HAP-1 (cell line): ENCODE measurements at regions not wholly inside any gene's neighbourhood (a gene's known extent, or its start where the extent isn't known, plus 50 kb on each side); places are given as distances from the start of the nearest gene placed in this dataset.

Experiments
- DNase-seq, 2 experiments: peaks; one replicate each; pipeline ENCODE4 v3.0.0-alpha.2; 2016 to 2020; ENCODE audit warnings: low spot score in 2 of 2
- H3K27me3 ChIP-seq: fragments of 250-450 bp; sonication (Bioruptor Pico); 2 replicates; pipeline ENCODE4 v1.5.1; 2020; ENCODE audit warnings: low read depth, mild to moderate bottlenecking, moderate library complexity
- H3K36me3 ChIP-seq: fragments of 250-450 bp; sonication (Bioruptor Pico); replicated peaks from 2 replicates; pipeline ENCODE4 v1.5.1; 2020; ENCODE audit warnings: mild to moderate bottlenecking
- H3K4me1 ChIP-seq: fragments of 250-450 bp; sonication (Bioruptor Pico); 2 replicates; pipeline ENCODE4 v1.5.1; 2020; ENCODE audit warnings: mild to moderate bottlenecking
- H3K4me3 ChIP-seq: fragments of 250-450 bp; sonication (Bioruptor Pico); 2 replicates; pipeline ENCODE4 v1.5.1; 2020; ENCODE audit warnings: mild to moderate bottlenecking, moderate library complexity
- H3K9me3 ChIP-seq: fragments of 250-450 bp; sonication (Bioruptor Pico); 2 replicates; pipeline ENCODE4 v1.5.1; 2020; ENCODE audit warnings: mild to moderate bottlenecking, moderate library complexity
- in situ Hi-C: fragments of 300-500 bp; cut with MboI; formaldehyde crosslinking; loops from 3 replicates; pipeline ENCODE4 v1.14.3; 2020; ENCODE audit warnings: low sequenced_read_pairs, inconsistent platforms, mixed read lengths

DNA sequence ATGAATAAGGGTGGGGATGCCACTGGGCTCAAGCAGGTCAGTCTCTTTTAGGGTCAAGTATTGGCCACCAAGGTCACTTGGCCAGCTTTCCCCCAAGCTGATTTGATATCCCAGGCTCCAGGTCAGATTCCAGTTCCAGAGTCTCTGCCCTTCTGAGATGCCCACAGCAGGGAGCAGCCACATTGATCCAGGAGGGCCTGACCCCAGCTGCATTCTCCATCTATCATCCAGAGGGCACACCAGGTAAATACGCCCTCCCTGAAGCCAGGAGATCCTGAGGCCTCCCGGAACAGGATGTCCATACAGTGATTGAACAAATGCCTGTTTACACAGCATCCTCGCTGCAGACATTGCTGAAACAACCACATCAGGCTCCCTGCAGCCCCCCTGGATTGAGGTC, 264.6 kb upstream of the TLE3 start:
- no peaks in the 10 kb centered on the region; the same call in 1 of the 2 replicates for H3K4me1 ChIP-seq
- no peaks in the 10 kb centered on the region; the same call in 1 of the 2 replicates for H3K27me3 ChIP-seq
- H3K36me3 ChIP-seq, result no peaks in the 10 kb centered on the region
- no peaks in the 10 kb centered on the region for H3K9me3 ChIP-seq
- peak in 1 of 2 experiments; percentile 7 for DNase-seq
- in situ Hi-C loops, result no loop called here
- H3K4me3 ChIP-seq, result no peak overlapping the region

DNA sequence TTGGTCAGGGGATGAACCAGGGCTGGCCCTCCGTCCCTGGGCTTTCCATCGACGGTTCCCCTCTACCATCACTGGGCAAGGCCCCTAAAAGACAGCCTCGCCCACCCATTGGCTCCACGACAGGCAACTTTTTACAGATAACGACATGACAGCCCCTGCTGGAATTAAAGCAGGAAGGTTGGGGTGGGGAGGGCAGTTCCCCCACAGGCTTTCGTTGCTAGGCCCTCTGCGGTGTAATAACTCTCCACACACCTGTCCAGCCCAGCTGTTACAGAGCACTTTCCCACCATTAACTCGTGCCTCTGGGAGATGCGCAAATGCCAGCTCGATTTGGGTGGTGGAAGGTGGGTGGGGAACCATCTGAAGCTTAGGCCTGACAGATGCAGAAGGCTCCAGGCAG, 264.2 kb upstream of the TLE3 start:
- H3K4me1 ChIP-seq, result no peaks in the 10 kb centered on the region; the same call in 1 of the 2 replicates
- no peaks in the 10 kb centered on the region; the same call in 1 of the 2 replicates for H3K27me3 ChIP-seq
- H3K36me3 ChIP-seq, result no peaks in the 10 kb centered on the region
- peak in 1 of 2 experiments; percentile 6 for DNase-seq
- H3K4me3 ChIP-seq, result no peak overlapping the region
- no peaks in the 10 kb centered on the region for H3K9me3 ChIP-seq
- in situ Hi-C loops, result no loop called here

DNA sequence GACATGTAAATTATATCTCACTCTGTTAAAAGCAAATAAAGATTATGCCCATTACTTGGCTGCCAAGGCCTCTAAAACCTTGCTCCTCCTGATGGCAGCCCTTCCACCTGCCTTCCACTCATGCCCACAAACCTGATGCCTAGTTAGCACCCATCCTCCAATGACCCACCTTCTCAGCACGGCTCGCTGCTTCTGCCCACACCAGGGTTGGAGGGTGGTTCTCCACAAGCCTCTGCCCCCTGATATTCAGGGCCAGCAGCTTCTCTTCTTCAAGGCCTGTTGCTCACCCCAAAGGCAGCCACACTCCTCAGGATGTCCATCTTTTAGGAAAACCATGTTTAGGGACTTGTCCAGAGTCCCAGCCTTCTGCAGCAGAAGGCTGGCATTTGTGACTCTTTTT, 263.4 kb upstream of the TLE3 start:
- Histone ChIP-seq H3K27me3 (no peaks in the 10 kb centered on the region; the same call in 1 of the 2 replicates), H3K36me3 (no peaks in the 10 kb centered on the region), H3K9me3 (no peaks in the 10 kb centered on the region), H3K4me1 (no peaks in the 10 kb centered on the region), H3K4me3 (no peak overlapping the region)
- DNase-seq, result peak in 1 of 2 experiments; percentile 4
- in situ Hi-C loops, result no loop called here

DNA sequence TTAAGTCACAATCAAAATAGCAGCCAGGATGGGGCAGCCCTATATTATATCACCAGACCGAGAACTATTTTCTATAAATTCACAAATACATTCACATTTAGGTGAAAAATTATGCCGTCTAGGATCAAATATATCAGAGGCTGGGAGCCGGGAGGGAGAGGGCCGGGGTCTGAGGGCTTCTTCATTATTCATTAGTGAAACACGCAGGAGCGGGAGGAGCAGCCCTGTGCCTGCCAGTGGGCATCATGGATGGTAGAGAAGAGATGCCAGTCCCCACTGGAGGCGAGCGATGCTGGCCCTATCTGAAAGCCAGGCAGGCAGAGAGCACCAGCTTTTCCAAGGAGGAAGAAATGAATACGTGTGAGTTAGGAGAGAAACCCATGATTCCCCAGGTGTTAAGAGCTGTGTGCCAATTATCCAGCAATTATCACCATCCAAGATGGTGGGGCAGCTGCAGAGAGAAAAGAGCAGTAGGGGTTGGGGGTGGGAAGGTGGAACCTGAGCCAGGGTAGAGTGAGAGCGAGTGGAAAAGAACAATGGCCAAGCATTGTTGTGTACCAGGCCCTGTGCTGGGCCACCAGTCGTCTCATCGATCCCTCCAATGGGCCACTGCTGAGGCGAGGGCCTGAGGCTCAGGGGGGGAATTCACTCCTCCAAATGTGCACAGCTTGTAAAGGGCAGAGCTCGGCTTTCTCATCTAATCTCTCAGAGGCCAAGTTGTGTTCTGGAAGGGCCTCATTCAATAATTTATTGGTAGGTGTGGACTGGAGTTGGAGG, 261.3 kb upstream of the TLE3 start:
- no peaks in the 10 kb centered on the region for H3K36me3 ChIP-seq
- H3K4me3 ChIP-seq, result no peak overlapping the region
- H3K4me1 ChIP-seq, result no peaks in the 10 kb centered on the region
- in situ Hi-C loops, result no loop called here
- DNase-seq, result peak in 1 of 2 experiments; percentile 6
- H3K27me3 ChIP-seq, result no peaks in the 10 kb centered on the region
- H3K9me3 ChIP-seq, result no peaks in the 10 kb centered on the region

DNA sequence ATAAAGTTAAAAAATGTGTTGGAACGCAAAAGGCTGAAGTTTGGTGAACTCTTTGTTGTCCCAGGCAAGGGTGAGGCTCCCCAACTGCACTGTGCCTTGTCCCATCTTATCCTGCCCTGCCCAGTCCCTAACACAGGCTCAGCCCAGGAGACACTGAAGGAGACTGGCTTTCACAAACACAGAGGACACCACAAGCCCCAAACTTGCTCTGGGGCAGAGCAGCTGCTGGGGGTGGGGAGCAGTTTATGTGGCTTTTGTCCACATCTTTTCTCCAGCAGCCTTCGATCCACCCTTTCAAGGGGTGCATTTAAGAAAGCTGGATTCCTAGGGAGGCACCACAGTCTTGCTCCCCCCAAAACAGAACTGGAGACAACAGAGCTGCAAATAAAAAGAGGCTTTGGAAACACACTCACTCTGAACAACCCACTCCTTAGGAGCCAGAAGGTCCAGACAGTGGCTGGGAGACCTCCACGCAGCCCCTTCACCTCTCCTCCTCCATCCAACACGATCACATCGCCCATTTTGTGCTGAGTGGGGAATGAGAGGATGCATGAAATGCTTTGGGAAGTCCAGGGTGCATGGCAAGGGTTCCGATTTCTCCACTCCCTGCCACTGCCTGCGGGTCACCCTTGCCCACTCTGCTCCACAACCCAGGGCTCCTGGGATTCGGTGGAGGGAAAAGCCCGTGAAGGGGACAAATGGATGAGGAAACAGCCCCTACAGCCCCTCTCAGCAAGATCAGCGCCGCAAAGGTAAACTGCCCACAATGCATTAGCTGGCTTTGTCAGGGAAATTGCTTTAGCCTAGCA, 260.5 kb upstream of the TLE3 start:
- Histone ChIP-seq H3K4me1 (no peaks in the 10 kb centered on the region), H3K36me3 (no peaks in the 10 kb centered on the region), H3K4me3 (no peak overlapping the region), H3K27me3 (no peaks in the 10 kb centered on the region), H3K9me3 (no peaks in the 10 kb centered on the region)
- DNase-seq, result peak in 1 of 2 experiments; percentile 7
- in situ Hi-C loops, result no loop called here

DNA sequence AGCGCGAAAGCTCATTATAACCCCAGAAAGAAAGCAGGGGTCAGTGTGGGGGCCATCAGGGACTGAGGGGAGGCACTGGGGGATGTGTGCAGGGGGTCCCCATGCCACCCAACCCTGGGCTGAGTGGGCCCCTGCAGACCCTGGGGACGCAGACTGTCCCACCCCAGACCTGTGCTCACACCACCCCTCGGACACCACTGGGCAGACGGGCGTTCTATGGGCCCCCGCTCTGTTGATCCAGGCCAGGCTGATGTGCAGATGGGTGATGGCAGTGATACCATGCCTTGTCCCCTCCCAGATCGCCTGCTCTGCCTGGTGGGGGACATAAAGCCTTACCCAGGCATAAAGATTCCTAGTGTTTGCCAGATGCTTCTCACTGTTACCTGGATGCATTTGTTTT, 259.7 kb upstream of the TLE3 start:
- in situ Hi-C loops, result no loop called here
- Histone ChIP-seq H3K36me3 (no peaks in the 10 kb centered on the region), H3K4me3 (no peak overlapping the region), H3K4me1 (no peaks in the 10 kb centered on the region), H3K27me3 (no peaks in the 10 kb centered on the region), H3K9me3 (no peaks in the 10 kb centered on the region)
- peak in 1 of 2 experiments; percentile 6 for DNase-seq

DNA sequence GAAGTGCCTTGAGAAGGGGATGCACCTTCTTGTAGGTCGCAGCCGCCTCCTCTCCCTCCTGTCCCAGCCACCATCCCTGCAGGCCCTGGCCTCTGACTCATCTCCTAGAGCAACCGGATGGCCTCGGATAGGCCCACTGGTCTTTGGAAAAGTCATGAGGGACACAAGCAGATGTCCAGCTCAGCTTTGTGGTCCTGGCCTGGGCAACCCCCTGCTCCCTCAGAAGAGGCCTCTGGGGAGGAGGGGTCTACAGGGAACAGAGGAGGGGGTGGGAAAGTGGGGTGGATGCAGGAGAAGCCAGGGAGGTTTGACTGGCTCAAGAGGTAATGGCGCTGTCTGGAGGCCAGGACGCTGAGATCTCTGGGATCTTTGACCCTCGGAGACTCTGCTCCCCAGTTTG, 259.2 kb upstream of the TLE3 start:
- Histone ChIP-seq H3K4me1 (no peaks in the 10 kb centered on the region), H3K4me3 (no peak overlapping the region), H3K9me3 (no peaks in the 10 kb centered on the region), H3K27me3 (no peaks in the 10 kb centered on the region), H3K36me3 (no peaks in the 10 kb centered on the region)
- no peak for DNase-seq
- in situ Hi-C loops, result no loop called here

DNA sequence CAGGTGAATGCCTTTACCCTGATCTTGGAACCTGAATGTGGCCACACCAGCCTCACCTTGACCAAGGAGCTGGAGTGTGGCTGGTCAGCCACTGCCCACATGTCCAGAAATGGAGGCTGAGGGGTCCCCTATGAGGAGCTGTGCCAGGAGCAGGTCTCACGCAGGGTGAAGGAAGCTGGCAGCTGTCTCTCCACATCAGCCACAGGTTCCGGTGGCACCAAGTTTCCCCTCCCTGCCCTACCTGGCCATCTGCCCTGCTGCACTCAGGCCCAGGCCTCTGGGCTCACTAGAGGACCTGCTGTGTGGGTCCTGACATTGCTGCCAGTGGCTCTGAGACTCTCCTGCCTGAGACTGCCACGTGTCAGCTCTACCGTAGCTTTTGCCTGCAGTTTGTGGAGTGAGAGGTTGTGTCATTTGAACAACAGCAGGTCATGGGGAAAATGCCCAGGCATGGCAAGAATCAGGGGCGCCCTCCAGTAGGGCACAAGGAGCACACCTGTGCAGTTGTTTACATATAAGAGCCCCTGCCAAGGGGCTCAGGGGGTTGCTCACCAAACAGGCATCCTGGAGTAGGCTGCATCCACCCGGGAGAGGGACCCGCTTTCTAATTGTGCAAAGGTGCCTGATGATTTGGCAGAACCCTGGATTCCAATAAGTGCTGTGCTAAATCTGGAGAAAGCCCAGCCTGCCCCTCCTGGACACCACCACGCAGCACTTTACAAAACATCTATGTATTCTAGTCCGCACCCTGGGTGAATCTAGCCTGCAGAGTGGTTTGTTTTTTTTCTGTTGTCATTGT, 258.5 kb upstream of the TLE3 start:
- Histone ChIP-seq H3K9me3 (no peaks in the 10 kb centered on the region), H3K36me3 (no peaks in the 10 kb centered on the region), H3K4me3 (no peak overlapping the region), H3K27me3 (no peaks in the 10 kb centered on the region), H3K4me1 (no peaks in the 10 kb centered on the region)
- DNase-seq, result no peak
- in situ Hi-C loops, result no loop called here

DNA sequence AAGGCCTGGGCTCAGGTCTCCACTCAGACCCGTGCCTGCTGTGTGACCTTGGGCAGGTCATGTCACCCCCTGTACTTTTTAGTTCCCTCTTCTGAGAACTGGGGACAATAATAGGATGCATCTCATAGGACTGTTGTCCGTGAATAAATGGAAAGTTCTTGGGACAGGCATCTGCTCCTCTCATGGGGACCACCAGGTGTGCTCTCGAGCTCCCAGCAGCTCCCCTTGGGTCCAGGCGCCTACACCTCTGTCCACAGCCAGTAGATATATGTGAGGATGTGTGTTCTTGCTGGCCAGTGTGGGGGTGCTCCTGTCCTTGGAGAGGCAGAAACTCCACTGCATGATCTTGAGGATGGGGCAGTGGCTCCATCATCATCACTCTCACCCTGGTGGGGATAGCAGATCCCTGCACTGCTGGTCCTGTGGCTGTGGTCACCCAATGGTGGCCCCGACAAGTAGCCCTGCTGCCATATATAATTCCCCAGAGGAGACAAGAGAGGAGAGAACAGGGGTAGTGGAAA, 257.6 kb upstream of the TLE3 start:
- no peaks in the 10 kb centered on the region for H3K27me3 ChIP-seq
- no peaks in the 10 kb centered on the region for H3K36me3 ChIP-seq
- no peak for DNase-seq
- in situ Hi-C loops, result no loop called here
- no peak overlapping the region for H3K4me3 ChIP-seq
- H3K9me3 ChIP-seq, result no peaks in the 10 kb centered on the region
- no peaks in the 10 kb centered on the region for H3K4me1 ChIP-seq

DNA sequence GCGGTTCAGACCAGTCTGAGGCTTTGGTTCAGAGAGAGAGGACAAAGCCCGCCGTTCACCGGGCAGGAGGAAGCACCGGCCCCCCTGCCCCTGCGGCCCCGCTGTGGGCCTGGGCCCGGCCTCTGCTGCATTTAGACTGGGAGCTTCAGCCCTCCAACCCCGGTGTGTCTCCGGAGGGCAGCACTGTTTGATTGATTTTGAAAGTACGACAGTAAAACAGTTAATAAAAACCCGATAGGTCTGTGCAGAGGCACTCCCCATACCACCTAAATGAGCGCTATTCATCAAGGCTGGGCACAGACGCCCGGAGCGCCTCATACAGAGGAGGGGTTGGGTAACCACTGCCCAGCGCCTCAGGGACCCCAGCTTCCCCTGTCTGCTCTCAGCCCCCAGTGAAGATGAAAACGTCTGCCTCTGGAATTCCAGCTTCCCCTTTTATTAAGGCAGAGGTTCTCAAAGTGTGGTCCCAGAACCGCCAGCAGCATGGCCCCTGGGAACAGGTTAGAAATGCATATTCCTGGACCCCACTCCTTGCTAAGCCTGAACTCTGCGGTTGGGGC, 256.7 kb upstream of the TLE3 start:
- no peak for DNase-seq
- H3K4me3 ChIP-seq, result no peak overlapping the region
- H3K4me1 ChIP-seq, result no peaks in the 10 kb centered on the region
- no peaks in the 10 kb centered on the region for H3K36me3 ChIP-seq
- no peaks in the 10 kb centered on the region for H3K27me3 ChIP-seq
- H3K9me3 ChIP-seq, result no peaks in the 10 kb centered on the region
- in situ Hi-C loops, result no loop called here

DNA sequence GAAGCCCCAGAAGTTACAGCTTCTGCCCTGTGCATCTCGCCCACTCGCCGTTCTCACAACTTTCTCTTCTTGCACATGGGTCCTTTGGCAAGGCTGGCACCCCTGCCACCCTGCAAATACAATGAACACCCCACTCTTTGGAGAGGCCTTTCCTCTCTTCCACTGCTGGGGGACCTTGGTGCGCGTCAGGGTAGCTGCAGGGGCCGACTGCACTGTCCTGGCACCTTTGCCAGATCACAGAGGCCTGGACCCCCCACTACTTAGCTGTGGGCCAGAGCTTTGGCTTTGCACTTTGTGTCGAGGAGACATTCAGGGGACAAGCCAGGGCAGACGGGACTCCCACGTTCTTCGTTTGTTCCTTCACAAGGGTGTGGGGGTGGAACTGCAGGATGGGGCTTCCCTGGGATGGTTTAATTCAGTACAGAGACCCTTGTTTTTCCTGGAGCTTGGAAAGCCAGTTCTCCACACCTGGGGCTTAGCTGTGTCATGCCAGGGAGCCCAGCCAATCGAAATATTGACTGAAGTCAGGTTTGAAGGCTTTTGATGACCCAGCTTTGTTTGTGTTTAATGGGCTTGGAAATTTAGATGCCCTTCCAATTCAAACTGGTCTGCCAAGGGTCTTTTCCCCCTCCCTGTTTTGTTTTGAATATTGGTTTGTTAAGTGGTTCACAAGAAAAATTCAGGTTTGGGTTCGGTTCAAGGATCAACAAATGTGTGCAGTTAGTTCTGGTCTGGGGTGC, 256.1 kb upstream of the TLE3 start:
- no peak overlapping the region for H3K4me3 ChIP-seq
- no peaks in the 10 kb centered on the region for H3K4me1 ChIP-seq
- DNase-seq, result no peak
- H3K36me3 ChIP-seq, result no peaks in the 10 kb centered on the region
- H3K27me3 ChIP-seq, result no peaks in the 10 kb centered on the region; the same call in 1 of the 2 replicates
- H3K9me3 ChIP-seq, result no peaks in the 10 kb centered on the region
- in situ Hi-C loops, result no loop called here

DNA sequence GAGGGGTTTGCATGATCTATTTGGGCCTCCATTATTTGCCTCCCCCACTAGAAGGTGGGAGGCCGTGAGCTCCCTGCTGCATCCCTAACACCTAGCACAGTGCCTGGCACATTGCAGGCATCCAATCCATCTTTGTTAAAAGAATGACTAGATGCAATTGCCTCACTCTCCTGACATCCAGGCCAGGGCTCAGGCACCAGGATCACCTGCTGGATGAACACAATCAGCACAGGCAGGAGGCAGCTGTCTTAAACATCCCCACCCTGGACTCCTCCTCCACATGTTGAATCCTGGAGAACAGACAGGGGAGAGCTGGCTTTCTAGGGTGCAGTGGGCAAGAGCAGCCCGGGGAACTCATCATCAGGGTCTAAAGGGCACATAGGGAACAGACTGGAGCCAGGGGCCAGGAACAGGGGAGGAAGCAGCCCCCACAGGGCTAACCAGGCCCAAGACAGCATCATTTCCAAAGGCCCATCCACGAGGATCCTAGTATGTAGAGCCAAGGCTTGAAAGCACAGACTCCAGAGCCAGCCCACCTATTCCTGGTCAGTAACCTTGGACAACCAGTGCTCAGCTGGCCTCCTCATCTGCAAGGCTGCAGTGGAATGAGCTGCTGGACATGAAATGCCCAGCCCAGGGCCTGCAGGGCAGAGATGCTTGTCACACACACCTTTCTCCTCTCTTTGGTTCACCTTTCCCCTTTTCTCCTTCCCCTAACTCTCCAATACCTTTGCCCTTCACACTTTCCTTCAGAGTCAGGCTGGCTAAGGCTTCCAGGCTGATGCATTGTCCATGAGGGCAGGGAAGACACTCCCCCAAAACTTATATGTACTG, 254.4 kb upstream of the TLE3 start:
- Histone ChIP-seq H3K27me3 (no peaks in the 10 kb centered on the region; the same call in 1 of the 2 replicates), H3K4me1 (peaks cover 12% of the 10 kb centered on the region), H3K9me3 (no peaks in the 10 kb centered on the region), H3K36me3 (no peaks in the 10 kb centered on the region), H3K4me3 (no peak overlapping the region)
- in situ Hi-C loops, result no loop called here
- no peak for DNase-seq
